Neutrophil (primary cell): ENCODE measurements at regions not wholly inside any gene's neighbourhood (a gene's known extent, or its start where the extent isn't known, plus 50 kb on each side); places are given as distances from the start of the nearest gene placed in this dataset.

Source experiments
- H3K27ac ChIP-seq: fragments of 200-600 bp; sonication (generic); 2 replicates; pipeline ENCODE4 v1.5.1; 2016; ENCODE audit warnings: mild to moderate bottlenecking, moderate library complexity
- H3K27me3 ChIP-seq: fragments of 200-600 bp; sonication (generic); 2 replicates; pipeline ENCODE4 v1.6.0; 2016; ENCODE audit warnings: mild to moderate bottlenecking
- H3K36me3 ChIP-seq: fragments of 200-600 bp; sonication (generic); 2 replicates; pipeline ENCODE4 v1.5.1; 2017
- H3K4me1 ChIP-seq, 2 experiments: fragments of 200-600 bp in 1 of 2; sonication (generic) in 1 of 2; 1 replicate in 1 of 2; 2 replicates in 1 of 2; pipeline versions ENCODE4 v1.5.1 to v1.6.1; 2013 to 2016; ENCODE audit warnings: low read depth in 1 of 2, low read length in 1 of 2, mild to moderate bottlenecking in 1 of 2, moderate library complexity in 1 of 2; ENCODE audit not compliant: control insufficient read depth in 1 of 2, insufficient read depth in 1 of 2
- H3K4me3 ChIP-seq, 2 experiments: fragments of 200-600 bp in 1 of 2; sonication (generic) in 1 of 2; 1 replicate in 1 of 2; 2 replicates in 1 of 2; pipeline ENCODE4 v1.5.1; 2013 to 2016; ENCODE audit warnings: low read depth in 1 of 2, low read length in 1 of 2, mild to moderate bottlenecking in 1 of 2, moderate library complexity in 1 of 2
- H3K9me3 ChIP-seq: fragments of 200-600 bp; sonication (generic); 2 replicates; pipeline ENCODE4 v1.5.1; 2016
- TF ChIP-seq, protein P1 (sequence below): fragments of 200-600 bp; sonication (generic); IDR thresholded peaks from 2 replicates; pipeline ENCODE4 v1.5.1; 2016; ENCODE audit warnings: antibody characterized with exemption

DNA sequence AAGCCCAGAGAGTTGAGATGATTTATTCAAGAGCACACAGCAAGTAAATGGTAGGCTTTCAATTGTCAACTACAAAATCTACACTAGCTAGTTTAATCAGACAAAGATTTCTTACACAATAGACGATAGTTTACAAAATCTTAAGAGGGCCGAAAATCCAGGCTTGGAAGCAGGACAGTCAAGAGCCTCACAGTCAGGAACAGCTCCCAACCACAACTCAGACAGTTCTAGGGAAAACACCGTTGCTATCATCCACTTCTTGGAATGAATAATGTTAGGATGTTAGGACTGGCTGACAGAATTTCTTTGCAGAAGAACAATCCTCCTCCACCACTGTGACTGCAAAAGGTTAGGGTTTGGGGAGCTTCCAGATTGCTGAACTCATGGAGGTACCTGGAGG, 290.8 kb upstream of the ZPLD1 start:
- Histone ChIP-seq H3K9me3 (no peaks in the 10 kb centered on the region), H3K27me3 (no peaks in the 10 kb centered on the region), H3K4me1 (no peaks in the 10 kb centered on the region), H3K27ac (no peak overlapping the region), H3K36me3 (no peaks in the 10 kb centered on the region), H3K4me3 (no peak overlapping the region)
- TF ChIP-seq, protein P1, sequence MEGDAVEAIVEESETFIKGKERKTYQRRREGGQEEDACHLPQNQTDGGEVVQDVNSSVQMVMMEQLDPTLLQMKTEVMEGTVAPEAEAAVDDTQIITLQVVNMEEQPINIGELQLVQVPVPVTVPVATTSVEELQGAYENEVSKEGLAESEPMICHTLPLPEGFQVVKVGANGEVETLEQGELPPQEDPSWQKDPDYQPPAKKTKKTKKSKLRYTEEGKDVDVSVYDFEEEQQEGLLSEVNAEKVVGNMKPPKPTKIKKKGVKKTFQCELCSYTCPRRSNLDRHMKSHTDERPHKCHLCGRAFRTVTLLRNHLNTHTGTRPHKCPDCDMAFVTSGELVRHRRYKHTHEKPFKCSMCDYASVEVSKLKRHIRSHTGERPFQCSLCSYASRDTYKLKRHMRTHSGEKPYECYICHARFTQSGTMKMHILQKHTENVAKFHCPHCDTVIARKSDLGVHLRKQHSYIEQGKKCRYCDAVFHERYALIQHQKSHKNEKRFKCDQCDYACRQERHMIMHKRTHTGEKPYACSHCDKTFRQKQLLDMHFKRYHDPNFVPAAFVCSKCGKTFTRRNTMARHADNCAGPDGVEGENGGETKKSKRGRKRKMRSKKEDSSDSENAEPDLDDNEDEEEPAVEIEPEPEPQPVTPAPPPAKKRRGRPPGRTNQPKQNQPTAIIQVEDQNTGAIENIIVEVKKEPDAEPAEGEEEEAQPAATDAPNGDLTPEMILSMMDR, result no peak

DNA sequence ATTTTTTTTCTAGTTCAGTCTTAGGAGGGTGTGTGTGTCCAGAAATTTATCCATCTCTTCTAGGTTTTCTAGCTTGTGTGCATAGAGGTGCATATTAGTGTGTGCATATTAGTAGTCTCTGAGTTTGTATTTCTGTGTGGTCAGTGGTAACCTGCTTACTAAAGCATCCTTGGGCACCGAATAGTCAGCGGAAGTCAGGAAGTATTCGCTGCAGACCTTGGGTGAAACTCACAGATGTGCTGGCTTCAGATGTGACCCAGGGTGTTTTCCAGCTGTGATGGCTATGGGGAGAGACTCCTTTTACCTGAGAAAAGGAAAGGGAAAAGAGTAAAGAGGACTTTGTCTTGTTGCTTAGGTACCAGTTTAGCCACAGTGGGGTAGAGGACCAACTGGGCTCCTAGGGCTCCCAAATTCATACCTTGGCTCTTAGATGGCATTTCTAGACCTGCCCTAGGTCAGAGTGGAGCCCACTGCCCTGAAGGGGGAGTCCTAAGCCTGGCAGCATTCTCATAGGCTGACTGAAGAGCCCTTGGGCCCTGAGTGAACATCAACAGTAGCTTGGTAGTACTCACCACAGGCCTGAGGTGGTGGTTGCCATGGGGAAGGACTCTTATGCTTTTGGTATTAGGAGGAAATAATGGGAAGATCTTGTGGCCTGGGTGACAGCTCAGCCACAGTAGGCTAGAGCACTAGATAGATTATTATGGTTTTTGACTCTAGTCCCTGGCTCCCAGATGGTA, 286.0 kb upstream of the ZPLD1 start:
- no peaks in the 10 kb centered on the region for H3K27me3 ChIP-seq
- TF ChIP-seq, protein P1, result no peak
- no peak overlapping the region for H3K27ac ChIP-seq
- H3K36me3 ChIP-seq, result no peaks in the 10 kb centered on the region
- no peak overlapping the region for H3K4me3 ChIP-seq
- H3K9me3 ChIP-seq, result no peaks in the 10 kb centered on the region
- H3K4me1 ChIP-seq, result no peaks in the 10 kb centered on the region

DNA sequence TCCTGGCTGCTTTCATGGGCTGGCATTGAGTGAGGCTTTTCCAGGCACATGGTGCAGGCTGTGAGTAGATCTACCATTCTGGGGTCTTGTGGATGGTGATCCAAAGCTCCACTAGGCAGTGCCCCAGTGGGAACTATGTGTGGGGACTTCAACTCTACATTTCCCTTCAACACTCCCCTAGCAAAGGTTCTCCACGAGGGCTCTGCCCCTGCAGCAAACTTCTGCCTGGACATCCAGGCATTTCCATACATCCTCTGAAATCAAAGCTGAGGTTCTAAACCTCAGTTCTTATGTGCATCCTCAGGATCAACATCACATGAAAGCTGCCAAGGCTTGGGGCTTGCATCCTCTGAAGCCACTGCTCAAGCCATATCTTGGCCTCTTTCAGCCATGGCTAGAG, 282.9 kb upstream of the ZPLD1 start:
- TF ChIP-seq, protein P1, result no peak
- no peak overlapping the region for H3K27ac ChIP-seq
- H3K4me1 ChIP-seq, result no peaks in the 10 kb centered on the region
- no peaks in the 10 kb centered on the region for H3K9me3 ChIP-seq
- no peaks in the 10 kb centered on the region for H3K27me3 ChIP-seq
- no peaks in the 10 kb centered on the region for H3K36me3 ChIP-seq
- H3K4me3 ChIP-seq, result no peak overlapping the region

DNA sequence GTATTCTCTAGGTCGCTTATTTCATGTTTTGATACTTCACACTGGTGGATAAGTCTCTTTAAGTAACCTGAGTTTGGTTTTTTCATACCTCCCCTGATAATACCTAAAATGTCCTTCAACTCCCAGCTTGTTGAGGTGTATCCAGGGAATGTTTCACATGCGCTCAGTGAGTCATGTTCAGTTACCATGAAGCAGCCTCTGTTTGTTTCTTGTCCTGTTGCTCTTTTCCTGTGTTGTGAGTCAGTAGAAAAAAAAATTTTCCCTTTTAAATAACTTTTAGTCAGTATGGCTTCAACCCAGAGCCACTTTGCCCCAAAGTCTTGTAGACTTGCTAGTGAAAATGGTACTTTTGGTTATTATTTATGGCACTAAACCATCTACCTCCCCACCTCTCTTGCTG, 278.4 kb upstream of the ZPLD1 start:
- Histone ChIP-seq H3K27me3 (no peaks in the 10 kb centered on the region), H3K4me3 (no peak overlapping the region), H3K4me1 (no peaks in the 10 kb centered on the region), H3K9me3 (no peaks in the 10 kb centered on the region), H3K36me3 (no peaks in the 10 kb centered on the region), H3K27ac (no peak overlapping the region)
- TF ChIP-seq, protein P1, result no peak

DNA sequence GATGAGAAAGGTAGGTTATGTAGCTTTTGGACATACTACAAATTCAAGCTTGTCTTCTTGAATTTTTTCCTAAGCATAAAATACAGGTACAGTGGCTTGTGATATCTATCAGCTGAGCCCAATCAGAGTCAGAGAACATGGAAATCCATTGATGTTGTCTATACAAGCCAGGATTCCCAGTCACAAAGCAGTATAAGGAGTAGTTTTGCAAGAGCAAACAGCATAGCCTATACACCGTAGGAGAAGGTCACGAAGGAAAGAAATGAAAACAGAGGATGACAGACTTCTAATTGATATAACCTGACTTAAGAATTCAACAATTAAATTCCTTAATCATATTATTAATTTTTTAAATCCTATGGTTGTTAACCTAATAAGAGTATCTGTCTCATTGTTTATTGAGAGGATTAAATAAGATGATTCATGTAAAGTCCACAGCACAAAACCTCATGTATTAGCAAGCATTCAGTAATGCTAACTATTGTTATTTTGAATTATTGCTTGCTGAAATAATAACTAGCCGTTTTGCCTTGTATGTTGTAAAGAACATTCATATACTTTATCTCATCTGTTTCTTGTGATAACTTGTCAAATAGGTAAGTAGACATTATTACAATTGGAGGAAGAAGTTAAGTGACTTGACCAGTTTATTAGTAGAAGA, 276.6 kb upstream of the ZPLD1 start:
- no peaks in the 10 kb centered on the region for H3K9me3 ChIP-seq
- no peaks in the 10 kb centered on the region for H3K4me1 ChIP-seq
- H3K4me3 ChIP-seq, result no peak overlapping the region
- no peaks in the 10 kb centered on the region for H3K27me3 ChIP-seq
- no peaks in the 10 kb centered on the region for H3K36me3 ChIP-seq
- TF ChIP-seq, protein P1, result no peak
- no peak overlapping the region for H3K27ac ChIP-seq
